BLaER1 treated with 17β-estradiol and CSF1 and Interleukin-3, amounts not matched to agents 10 nM and 100 nM (cell line): ENCODE measurements at regions not wholly inside any gene's neighbourhood (a gene's known extent, or its start where the extent isn't known, plus 50 kb on each side); places are given as distances from the start of the nearest gene placed in this dataset.

Experiments used
- H3K27ac ChIP-seq, 11 experiments: shearing (Covaris generic); formaldehyde crosslinking; 2 replicates each; pipeline ENCODE4 v1.8.1; 2022
- H3K27me3 ChIP-seq, 11 experiments: shearing (Covaris generic); formaldehyde crosslinking; 2 replicates each; pipeline ENCODE4 v1.8.1; 2022
- H3K36me3 ChIP-seq, 11 experiments: shearing (Covaris generic); formaldehyde crosslinking; 2 replicates each; pipeline ENCODE4 v1.8.1; 2022
- H3K4me1 ChIP-seq, 10 experiments: shearing (Covaris generic); formaldehyde crosslinking; 2 replicates each; pipeline ENCODE4 v1.8.1; 2022
- H3K4me2 ChIP-seq, 11 experiments: shearing (Covaris generic); formaldehyde crosslinking; 2 replicates each; pipeline ENCODE4 v1.8.1; 2022
- H3K4me3 ChIP-seq, 10 experiments: shearing (Covaris generic); formaldehyde crosslinking; 2 replicates each; pipeline ENCODE4 v1.8.1; 2022
- H3K9ac ChIP-seq, 11 experiments: shearing (Covaris generic); formaldehyde crosslinking; 2 replicates each; pipeline ENCODE4 v1.8.1; 2022
- H3K9me3 ChIP-seq, 11 experiments: shearing (Covaris generic); formaldehyde crosslinking; replicated peaks in 1 of 11; 2 replicates each; pipeline ENCODE4 v1.8.1; 2022
- H4K20me1 ChIP-seq, 11 experiments: shearing (Covaris generic); formaldehyde crosslinking; 2 replicates each; pipeline ENCODE4 v1.8.1; 2022
- Cebpa-rat ChIP-seq, 11 experiments: shearing (Covaris generic); IDR thresholded peaks; 2 replicates each; pipeline ENCODE4 v1.8.1; 2022

DNA sequence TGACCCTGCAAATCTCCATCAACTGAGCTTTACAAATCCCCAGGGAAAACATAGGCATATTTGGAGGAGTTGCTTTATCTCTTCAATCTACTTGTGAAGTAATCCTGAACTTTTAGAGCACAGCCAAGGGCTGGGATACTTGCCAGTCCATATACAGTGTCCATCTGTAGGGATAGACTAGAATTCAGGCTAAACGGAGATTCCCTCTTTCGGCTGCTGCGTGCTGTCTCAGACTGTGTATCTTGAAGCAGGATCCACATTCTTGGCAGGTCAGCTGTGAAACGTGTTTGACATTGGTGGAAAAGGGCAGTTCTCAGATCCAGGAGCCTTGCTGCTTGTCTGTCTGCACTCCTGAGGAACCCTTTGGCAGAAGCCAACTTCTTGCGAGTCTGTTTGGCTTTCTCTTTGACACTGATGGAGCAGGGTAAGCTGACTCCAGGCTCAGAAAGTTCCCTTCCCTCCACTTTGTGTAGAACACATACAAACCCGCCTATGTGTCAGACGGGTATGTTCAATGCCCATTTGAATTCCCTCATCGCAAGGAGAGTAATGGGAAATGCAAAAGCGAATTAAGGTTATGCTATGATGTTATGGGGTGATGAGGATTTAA lies 221.8 kb downstream of the MAP2K4 start:
- TF ChIP-seq Cebpa-rat (IDR thresholded peaks at IDR 0.05), result no peak
- H4K20me1 ChIP-seq, result no peaks in the 10 kb centered on the region
- peaks cover 0 to 2% (median 0%) of the 10 kb centered on the region in 10 experiments; a peak in 5 of 20 replicates for H3K4me1 ChIP-seq
- H3K27me3 ChIP-seq, result no peaks in the 10 kb centered on the region
- no peak overlapping the region for H3K9ac ChIP-seq
- H3K4me3 ChIP-seq, result no peak overlapping the region
- H3K4me2 ChIP-seq, result no peak overlapping the region
- peaks cover 0 to 9% (median 6%) of the 10 kb centered on the region in 11 experiments; a peak in 12 of 22 replicates for H3K9me3 ChIP-seq
- no peak overlapping the region for H3K27ac ChIP-seq
- H3K36me3 ChIP-seq, result no peaks in the 10 kb centered on the region

DNA sequence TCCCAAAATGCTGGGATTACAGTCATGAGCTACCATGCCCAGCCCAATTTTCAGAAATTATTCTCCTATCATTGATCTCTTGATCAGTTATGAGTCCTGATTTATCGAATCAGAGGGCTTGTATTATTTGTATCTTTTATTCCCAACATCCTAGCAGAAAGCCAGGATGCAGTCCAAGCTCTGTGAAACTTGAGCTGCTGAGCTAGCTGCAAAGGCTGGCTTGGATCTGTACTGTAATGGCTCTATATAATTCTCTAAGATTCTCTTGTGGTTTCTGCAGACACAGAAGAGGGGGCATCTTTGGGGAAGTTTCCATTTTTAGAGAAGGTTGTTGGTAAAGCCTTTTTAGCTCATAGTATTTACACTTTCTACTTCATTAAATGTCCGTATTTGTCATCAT lies 227.1 kb downstream of the MAP2K4 start:
- Histone ChIP-seq H3K27ac (no peak overlapping the region), H3K36me3 (no peaks in the 10 kb centered on the region), H3K9ac (no peak overlapping the region), H3K4me2 (peak overlapping the region in 4 of 11 experiments; percentile 14 to 32 (median 25); a peak in 6 of 22 replicates), H3K27me3 (no peaks in the 10 kb centered on the region), H3K4me3 (no peak overlapping the region), H4K20me1 (no peaks in the 10 kb centered on the region), H3K4me1 (peaks cover 0 to 10% (median 4%) of the 10 kb centered on the region in 10 experiments; a peak in 5 of 20 replicates), H3K9me3 (no peaks in the 10 kb centered on the region)
- TF ChIP-seq Cebpa-rat (IDR thresholded peaks at IDR 0.05), result no peak

DNA sequence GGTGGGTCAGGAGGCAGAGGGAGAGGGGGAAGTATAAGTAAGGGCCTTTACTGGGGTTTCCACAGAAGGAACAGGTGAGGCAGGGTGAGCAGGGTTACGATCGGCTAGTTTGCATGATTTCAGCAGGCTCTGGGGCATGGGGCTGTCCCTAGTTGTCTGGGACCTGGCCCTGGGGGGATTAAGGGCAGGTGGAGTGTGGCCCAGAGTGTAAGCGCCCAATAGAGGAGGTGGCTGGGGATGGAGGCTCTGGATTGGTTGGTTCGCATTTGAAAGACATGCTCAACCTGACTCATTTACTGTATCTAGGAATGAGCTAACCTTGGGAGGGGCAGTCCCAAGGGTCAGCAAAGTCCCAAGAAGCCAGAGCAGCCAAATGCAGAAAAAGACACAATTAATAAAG lies 230.3 kb downstream of the MAP2K4 start:
- Histone ChIP-seq H3K36me3 (no peaks in the 10 kb centered on the region), H3K9ac (no peak overlapping the region), H4K20me1 (no peaks in the 10 kb centered on the region), H3K27ac (no peak overlapping the region), H3K9me3 (no peaks in the 10 kb centered on the region), H3K4me1 (peaks cover 0 to 10% (median 4%) of the 10 kb centered on the region in 10 experiments; a peak in 5 of 20 replicates), H3K4me3 (no peak overlapping the region), H3K27me3 (no peaks in the 10 kb centered on the region), H3K4me2 (no peak overlapping the region)
- TF ChIP-seq Cebpa-rat (IDR thresholded peaks at IDR 0.05), result no peak

GRCh38 chr17:12252462-12252861 lies 231.8 kb downstream of the MAP2K4 start:
- Histone ChIP-seq H3K4me1 (peaks cover 0 to 10% (median 4%) of the 10 kb centered on the region in 10 experiments; a peak in 5 of 20 replicates), H3K27me3 (no peaks in the 10 kb centered on the region), H3K9me3 (no peaks in the 10 kb centered on the region), H3K9ac (no peak overlapping the region), H4K20me1 (0 out of 22 replicates have a peak, but pooled peaks cover 0 to 3% (median 0%) of the 10 kb centered on the region in 11 experiments), H3K36me3 (no peaks in the 10 kb centered on the region), H3K4me3 (no peak overlapping the region), H3K4me2 (no peak overlapping the region), H3K27ac (no peak overlapping the region)
- TF ChIP-seq Cebpa-rat (IDR thresholded peaks at IDR 0.05), result no peak

- Histone ChIP-seq H3K27me3 (no peaks in the 10 kb centered on the region), H3K9me3 (no peaks in the 10 kb centered on the region), H3K4me3 (no peak overlapping the region), H3K4me1 (no peaks in the 10 kb centered on the region), H3K4me2 (no peak overlapping the region), H4K20me1 (0 out of 22 replicates have a peak, but pooled peaks cover 0 to 3% (median 0%) of the 10 kb centered on the region in 11 experiments), H3K27ac (no peak overlapping the region), H3K9ac (no peak overlapping the region), H3K36me3 (no peaks in the 10 kb centered on the region)
- no peak for TF ChIP-seq Cebpa-rat (IDR thresholded peaks at IDR 0.05)
These were observed 233.8 kb downstream of the MAP2K4 start for GRCh38 chr17:12254460-12254859.

DNA sequence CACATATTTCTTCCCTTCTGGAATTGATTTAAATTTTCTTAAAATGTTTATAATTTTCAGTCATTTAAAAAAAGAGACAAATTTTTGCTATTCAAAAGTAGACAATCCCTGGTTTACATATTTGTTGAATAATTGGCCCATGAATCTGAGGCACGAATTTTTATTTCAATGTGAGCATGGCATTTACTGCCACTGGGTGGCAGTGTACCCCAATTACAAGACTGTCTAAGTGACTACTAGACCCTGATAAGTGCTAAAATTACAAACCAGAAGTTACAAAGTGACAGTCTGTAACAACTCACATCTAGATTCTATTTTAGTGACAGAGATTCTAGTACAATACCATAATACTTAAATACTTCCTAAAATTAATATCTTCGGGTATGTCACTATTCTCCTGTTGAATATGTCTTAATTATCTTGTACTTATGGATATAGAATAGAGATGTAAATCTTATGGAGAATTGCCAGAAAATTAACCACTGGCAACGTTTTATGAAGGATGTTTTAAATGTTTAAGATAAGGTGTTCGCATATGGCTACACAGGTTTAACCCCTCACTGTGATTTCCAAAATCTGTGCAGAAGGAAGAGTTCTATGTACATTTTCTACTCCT lies 235.8 kb downstream of the MAP2K4 start:
- H3K4me2 ChIP-seq, result no peak overlapping the region
- H3K9ac ChIP-seq, result no peak overlapping the region
- TF ChIP-seq Cebpa-rat (IDR thresholded peaks at IDR 0.05), result no peak
- no peak overlapping the region for H3K27ac ChIP-seq
- no peak overlapping the region for H3K4me3 ChIP-seq
- no peaks in the 10 kb centered on the region for H3K36me3 ChIP-seq
- H3K27me3 ChIP-seq, result no peaks in the 10 kb centered on the region
- no peaks in the 10 kb centered on the region for H3K9me3 ChIP-seq
- H3K4me1 ChIP-seq, result no peaks in the 10 kb centered on the region
- H4K20me1 ChIP-seq, result 0 out of 22 replicates have a peak, but pooled peaks cover 0 to 3% (median 0%) of the 10 kb centered on the region in 11 experiments

DNA sequence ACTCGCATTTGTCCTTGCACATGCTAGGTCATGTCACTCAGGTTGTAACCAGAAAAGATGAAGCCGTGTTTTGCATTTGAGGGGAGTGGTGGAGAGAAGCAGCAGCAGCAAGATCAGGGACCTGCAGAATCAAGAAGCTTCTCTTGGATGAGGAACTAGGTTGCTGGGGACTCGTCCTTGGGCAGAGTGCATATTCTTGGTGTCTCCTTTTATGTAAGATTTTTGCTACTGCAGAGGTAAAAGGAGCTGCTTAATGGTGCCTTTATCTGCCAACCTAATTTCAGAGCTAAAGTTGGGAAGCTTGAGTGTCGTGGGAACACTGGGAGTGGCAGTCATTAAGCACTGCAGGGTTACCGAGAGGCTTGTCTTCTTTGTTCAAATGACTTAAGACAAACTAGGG lies 236.5 kb downstream of the MAP2K4 start:
- Histone ChIP-seq H3K9me3 (no peaks in the 10 kb centered on the region; a peak in 1 of 22 replicates), H3K4me3 (no peak overlapping the region), H3K27me3 (no peaks in the 10 kb centered on the region), H3K36me3 (no peaks in the 10 kb centered on the region), H4K20me1 (0 out of 22 replicates have a peak, but pooled peaks cover 0 to 3% (median 0%) of the 10 kb centered on the region in 11 experiments), H3K4me1 (no peaks in the 10 kb centered on the region), H3K4me2 (no peak overlapping the region), H3K9ac (no peak overlapping the region), H3K27ac (no peak overlapping the region)
- TF ChIP-seq Cebpa-rat (IDR thresholded peaks at IDR 0.05), result no peak

DNA sequence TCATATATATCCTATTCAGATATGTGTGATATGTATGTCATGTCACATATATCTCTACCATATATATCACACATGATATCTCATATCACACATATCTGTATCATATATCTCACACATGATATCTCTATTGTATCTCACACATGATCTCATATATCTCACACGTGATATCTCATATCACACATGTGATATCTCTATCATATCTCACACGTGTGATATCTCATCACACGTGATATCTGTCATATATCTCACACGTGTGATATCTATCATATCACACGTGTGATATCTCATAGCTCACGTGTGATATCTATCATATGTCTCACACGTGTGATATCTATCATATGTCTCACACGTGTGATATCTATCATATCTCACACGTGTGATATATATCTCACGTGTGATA lies 240.7 kb downstream of the MAP2K4 start:
- Histone ChIP-seq H3K4me2 (no peak overlapping the region), H4K20me1 (0 out of 22 replicates have a peak, but pooled peaks cover 0 to 3% (median 0%) of the 10 kb centered on the region in 11 experiments), H3K9me3 (peaks cover 0 to 4% (median 0%) of the 10 kb centered on the region in 11 experiments; a peak in 3 of 22 replicates), H3K27me3 (no peaks in the 10 kb centered on the region), H3K27ac (no peak overlapping the region), H3K4me3 (no peak overlapping the region), H3K4me1 (no peaks in the 10 kb centered on the region), H3K36me3 (no peaks in the 10 kb centered on the region), H3K9ac (no peak overlapping the region)
- no peak for TF ChIP-seq Cebpa-rat (IDR thresholded peaks at IDR 0.05)

GRCh38 chr17:12269751-12270150 lies 249.1 kb downstream of the MAP2K4 start:
- TF ChIP-seq Cebpa-rat (IDR thresholded peaks at IDR 0.05), result no peak
- Histone ChIP-seq H3K27me3 (no peaks in the 10 kb centered on the region), H3K4me1 (no peaks in the 10 kb centered on the region), H3K4me3 (no peak overlapping the region), H3K27ac (no peak overlapping the region), H3K36me3 (no peaks in the 10 kb centered on the region), H3K9me3 (peaks cover 17 to 26% (median 20%) of the 10 kb centered on the region in 11 experiments), H3K9ac (no peak overlapping the region), H3K4me2 (no peak overlapping the region), H4K20me1 (no peaks in the 10 kb centered on the region)
